Heart right ventricle (tissue), 16 donors: ENCODE measurements at regions not wholly inside any gene's neighbourhood (a gene's known extent, or its start where the extent isn't known, plus 50 kb on each side); places are given as distances from the start of the nearest gene placed in this dataset.

ENCODE experiments used
- ATAC-seq, 8 donors: fragments of 200-7000 bp; cut with Tn5 transposase; one replicate each; pipeline ENCODE4 v1.9.1; 2020; ENCODE audit warnings: mild to moderate bottlenecking in 8 of 8, moderate library complexity in 8 of 8, moderate number of reproducible peaks in 1 of 8
- DNase-seq, 2 donors: peaks; one replicate each; pipeline ENCODE4 v3.0.0-alpha.2; 2020
- H3K27ac ChIP-seq, 10 donors: fragments of 200-600 bp; sonication (generic) in 2 of 10; one replicate each; pipeline versions ENCODE4 v1.5.0 to v1.8.0; 2020 to 2022; ENCODE audit warnings: mild to moderate bottlenecking in 3 of 10
- H3K27me3 ChIP-seq, 7 donors: fragments of 200-600 bp; one replicate each; pipeline ENCODE4 v1.8.0; 2021 to 2022; ENCODE audit warnings: mild to moderate bottlenecking in 2 of 7
- H3K36me3 ChIP-seq, 9 donors: fragments of 200-600 bp; sonication (generic) in 1 of 9; one replicate each; pipeline versions ENCODE4 v1.5.0 to v1.8.0; 2020 to 2022; ENCODE audit warnings: mild to moderate bottlenecking in 2 of 9
- H3K4me1 ChIP-seq, 9 donors: fragments of 200-600 bp; sonication (generic) in 1 of 9; one replicate each; pipeline versions ENCODE4 v1.5.0 to v1.8.0; 2020 to 2022; ENCODE audit warnings: mild to moderate bottlenecking in 4 of 9
- H3K4me3 ChIP-seq, 10 donors: fragments of 200-600 bp; sonication (generic) in 2 of 10; one replicate each; pipeline versions ENCODE4 v1.5.0 to v1.8.0; 2020 to 2022; ENCODE audit warnings: mild to moderate bottlenecking in 7 of 10, moderate library complexity in 2 of 10
- H3K9me3 ChIP-seq, 11 donors: fragments of 200-600 bp in 10 of 11; sonication (generic) in 2 of 11; one replicate each; pipeline versions ENCODE4 v1.5.0 to v1.8.0; 2013 to 2022; ENCODE audit warnings: mild to moderate bottlenecking in 2 of 11, control low read depth in 1 of 11, moderate library complexity in 1 of 11
- CTCF ChIP-seq, 9 donors: fragments of 200-600 bp; sonication (generic) in 2 of 9; IDR thresholded peaks; one replicate each; pipeline versions ENCODE4 v1.5.0 to v1.8.0; 2021 to 2022; ENCODE audit warnings: antibody characterized with exemption in 9 of 9, mild to moderate bottlenecking in 5 of 9, moderate library complexity in 1 of 9
- WGBS, 2 donors: extraction: QIAGEN DNeasy Blood & Tissue Kit; methylation state at CpG; one replicate each; pipeline ENCODE4 v1.1.7; 2013; ENCODE audit warnings: inconsistent platforms in 1 of 2; 5-methylcytosine and 5-hydroxymethylcytosine counted together
- intact Hi-C, 10 donors: fragments of 100-400 bp; cut with DNase I; formaldehyde crosslinking; loops; one replicate each; pipeline versions ENCODE4 v1.11.1 to v1.14.2; 2022
- donor health status: Arrhythmogenic right ventricular cardiomyopathy.
- donor health status: ischemic (EF 13 %, LVEDD 7.1; RV severe dilation, severe dysfunction).
- donor health status: healthy with polysubstance abuse.
- donor health status: DM: no; HTN: yes; CAD: no.
- donor health status: DM: no; HTN: no; CAD: no.
- donor health status: ischemic (EF 25% LVEDD 6.9; RV normal size, moderate dysfunction).
- donor health status: ischemic (EF 25% LVEDD 5.7; RV mildly dilated, moderate dysfunction).
- donor health status: healthy.
- donor health status: DM: yes; HTN: yes; CAD: no.
- donor health status: Ischemic cardiomyopathy.
- donor health status: ischemic (EF 35%, LVEDD 5.7; RV mildly dilated, moderate dysfunction).
- donor health status: nonischemic (EF 11% LVEDD 7.7; RV severe dilation, severe dysfunction).
- donor health status: DM: yes; HTN: yes; CAD: no.
- donor health status: PGD.
- donor health status: ischemic (EF 29% LVEDD 5.4; RV normal size, mild dysfunction).
- donor health status: nonischemic (EF 23%, LVEDD 6.1; RV moderate dilation, normal function).

- H3K27me3 ChIP-seq = peaks cover 0 to 4% (median 0%) of the 10 kb centered on the region in 7 donors
- TF ChIP-seq CTCF (IDR thresholded peaks at IDR 0.05) = no peak
- no peak overlapping the region for H3K27ac ChIP-seq
- peaks cover 0 to 7% (median 0%) of the 10 kb centered on the region in 11 donors for H3K9me3 ChIP-seq
- H3K36me3 ChIP-seq = no peaks in the 10 kb centered on the region
- H3K4me1 ChIP-seq = peaks cover 0 to 6% (median 0%) of the 10 kb centered on the region in 9 donors
- DNase-seq (no peak), ATAC-seq (no peak)
- H3K4me3 ChIP-seq = no peak overlapping the region
- intact Hi-C loops = no loop called here
- WGBS, 2 donors = 71 to 75% methylated on average over 9 of the region's 9 CpGs
Measured at GRCh38 chr22:49525360-49525759, 302.3 kb downstream of the BRD1 start.

GRCh38 chr22:49524362-49524761, 303.3 kb downstream of the BRD1 start:
- intact Hi-C loops = no loop called here
- ATAC-seq (no peak), DNase-seq (no peak)
- Histone ChIP-seq H3K4me3 (no peak overlapping the region), H3K9me3 (peaks cover 0 to 17% (median 0%) of the 10 kb centered on the region in 11 donors), H3K27ac (no peak overlapping the region), H3K36me3 (no peaks in the 10 kb centered on the region), H3K4me1 (peaks cover 0 to 6% (median 0%) of the 10 kb centered on the region in 9 donors), H3K27me3 (peaks cover 0 to 4% (median 0%) of the 10 kb centered on the region in 7 donors)
- TF ChIP-seq CTCF (IDR thresholded peaks at IDR 0.05) = no peak
- WGBS, 2 donors = 50 to 55% methylated on average over 5 of the region's 5 CpGs

- H3K27me3 ChIP-seq = peaks cover 0 to 6% (median 0%) of the 10 kb centered on the region in 7 donors
- no peak for ATAC-seq
- intact Hi-C loops = no loop called here
- no peak overlapping the region for H3K27ac ChIP-seq
- no peak overlapping the region for H3K4me3 ChIP-seq
- peaks cover 0 to 6% (median 0%) of the 10 kb centered on the region in 9 donors for H3K4me1 ChIP-seq
- DNase-seq = no peak
- 66 to 67% methylated on average over 15 of the region's 15 CpGs for WGBS, 2 donors
- H3K9me3 ChIP-seq = peaks cover 0 to 18% (median 0%) of the 10 kb centered on the region in 11 donors
- no peaks in the 10 kb centered on the region for H3K36me3 ChIP-seq
- TF ChIP-seq CTCF (IDR thresholded peaks at IDR 0.05) = no peak
Measured at GRCh38 chr22:49523374-49524008, 304.2 kb downstream of the BRD1 start.

DNA sequence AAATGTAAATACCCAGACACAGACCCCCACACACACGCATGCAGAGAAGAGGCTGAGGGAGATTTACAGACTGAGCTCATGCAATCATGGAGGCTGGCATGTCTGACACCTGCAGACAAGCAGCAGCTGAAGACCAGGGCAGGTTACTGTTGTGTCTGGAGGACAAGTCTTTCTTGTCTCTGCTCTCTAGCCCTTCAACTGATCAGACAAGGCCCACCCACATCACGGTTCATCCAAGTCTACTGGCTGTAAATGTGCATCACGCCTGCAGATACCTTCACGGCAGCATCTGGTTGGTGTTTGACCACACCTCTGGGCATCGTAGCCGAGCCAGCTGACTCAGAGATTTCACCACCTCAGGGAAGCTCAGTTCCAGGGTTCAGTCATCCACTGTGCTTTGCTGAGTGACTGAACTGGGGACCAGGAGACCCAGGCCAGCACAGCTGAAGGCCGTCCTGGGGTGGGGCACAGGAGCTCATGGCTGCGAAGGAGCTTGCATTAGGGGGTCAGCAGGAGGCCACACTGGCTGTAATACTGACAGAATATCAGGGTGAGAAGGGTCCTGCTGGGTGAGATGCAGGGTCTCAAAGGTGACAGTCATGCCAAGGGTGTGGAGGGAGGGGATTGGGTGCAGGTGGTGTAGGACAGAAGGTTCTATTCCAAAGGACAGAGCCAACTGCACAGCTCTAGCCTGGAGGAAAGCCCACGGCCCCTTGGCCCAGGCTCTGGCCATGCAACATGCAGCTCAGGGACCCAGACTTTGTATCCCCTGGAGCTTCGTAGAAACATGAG, 304.9 kb downstream of the BRD1 start:
- no peak overlapping the region for H3K27ac ChIP-seq
- no peaks in the 10 kb centered on the region for H3K36me3 ChIP-seq
- no peak for ATAC-seq
- WGBS, 2 donors = 70 to 82% methylated on average over 10 of the region's 10 CpGs
- no peak overlapping the region for H3K4me3 ChIP-seq
- peaks cover 0 to 9% (median 0%) of the 10 kb centered on the region in 7 donors for H3K27me3 ChIP-seq
- DNase-seq = no peak
- intact Hi-C loops = no loop called here
- peaks cover 0 to 18% (median 0%) of the 10 kb centered on the region in 11 donors for H3K9me3 ChIP-seq
- no peak for TF ChIP-seq CTCF (IDR thresholded peaks at IDR 0.05)
- peaks cover 0 to 6% (median 0%) of the 10 kb centered on the region in 9 donors for H3K4me1 ChIP-seq
